GM21529 (cell line): ENCODE measurements at regions not wholly inside any gene's neighbourhood (a gene's known extent, or its start where the extent isn't known, plus 50 kb on each side); places are given as distances from the start of the nearest gene placed in this dataset.
A peak's percentile ranks its signal among the peaks of the same experiment; 100 is the strongest.

Source experiments
- ATAC-seq: cut with Tn5 transposase; IDR thresholded peaks from one replicate; pipeline ENCODE4 v1.9.1; 2021; ENCODE audit not compliant: unreplicated experiment

GRCh38 chr1:217373761-217374701 lies 256.9 kb downstream of the GPATCH2 start:
- ATAC-seq = no peak

- no peak for ATAC-seq
Measured at GRCh38 chr1:217372049-217372970, 258.6 kb downstream of the GPATCH2 start.

- no peak for ATAC-seq
Measured at GRCh38 chr1:217370757-217371156, 260.1 kb downstream of the GPATCH2 start.

- no peak for ATAC-seq
Measured at GRCh38 chr1:217369996-217370551, 260.8 kb downstream of the GPATCH2 start.

- ATAC-seq = peak; percentile 91
Measured at GRCh38 chr1:217369271-217369981, 261.5 kb downstream of the GPATCH2 start.

GRCh38 chr1:217364220-217364619 lies 266.7 kb downstream of the GPATCH2 start:
- no peak for ATAC-seq

GRCh38 chr1:217363319-217363718 lies 267.6 kb downstream of the GPATCH2 start:
- no peak for ATAC-seq

GRCh38 chr1:217360510-217360909 lies 270.4 kb downstream of the GPATCH2 start:
- ATAC-seq = no peak

- ATAC-seq = no peak
Measured at GRCh38 chr1:217354895-217355294, 276.0 kb downstream of the GPATCH2 start.

- no peak for ATAC-seq
Measured at GRCh38 chr1:217348960-217349664, 281.8 kb downstream of the GPATCH2 start.

GRCh38 chr1:217344712-217345111 lies 286.2 kb downstream of the GPATCH2 start:
- no peak for ATAC-seq

GRCh38 chr1:217343907-217344306 lies 287.0 kb downstream of the GPATCH2 start:
- no peak for ATAC-seq

GRCh38 chr1:217342105-217342504 lies 288.8 kb downstream of the GPATCH2 start:
- no peak for ATAC-seq

GRCh38 chr1:217336724-217337123 lies 294.2 kb downstream of the GPATCH2 start:
- ATAC-seq = no peak

GRCh38 chr1:217333939-217334338 lies 297.0 kb downstream of the GPATCH2 start:
- ATAC-seq = peak; percentile 91

GRCh38 chr1:217332431-217333065 lies 298.3 kb downstream of the GPATCH2 start:
- no peak for ATAC-seq

GRCh38 chr1:217331698-217332097 lies 299.2 kb downstream of the GPATCH2 start:
- no peak for ATAC-seq

GRCh38 chr1:217327901-217328300 lies 303.0 kb downstream of the GPATCH2 start:
- ATAC-seq = no peak

- ATAC-seq = peak; percentile 100
Measured at GRCh38 chr1:217322834-217323233, 308.1 kb downstream of the GPATCH2 start.

- ATAC-seq = no peak
Measured at GRCh38 chr1:217315346-217315745, 315.5 kb downstream of the GPATCH2 start.
